ENCODE measurements at regions not wholly inside any gene's neighbourhood (a gene's known extent, or its start where the extent isn't known, plus 50 kb on each side); places are given as distances from the start of the nearest gene placed in this dataset.
A peak's percentile ranks its signal among the peaks of the same experiment; 100 is the strongest.

DNA sequence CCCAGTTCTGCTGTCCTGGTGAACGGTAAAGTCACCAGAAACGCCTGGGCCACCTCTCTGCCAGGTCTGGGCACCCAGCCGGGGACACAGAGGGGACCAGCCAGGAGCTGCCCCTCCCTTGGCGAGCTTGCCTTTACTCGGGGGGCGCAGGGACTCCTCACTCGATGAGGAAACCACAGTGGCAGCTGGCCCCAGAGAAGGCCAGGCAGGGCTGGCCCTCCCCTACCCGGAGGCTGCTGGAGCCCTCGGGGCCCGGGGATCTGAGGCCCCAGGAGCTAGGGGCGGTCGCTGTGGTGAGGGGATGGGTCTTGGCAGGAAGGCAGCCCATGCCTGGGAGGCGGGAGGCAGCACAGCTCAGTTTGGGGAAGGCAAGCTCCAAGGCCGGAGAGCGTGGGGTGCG is 80.4 kb upstream of the SLCO4A1 start:
- Mint-ChIP-seq H3K27ac (no peak overlapping the region), H3K36me3 (no peaks in the 10 kb centered on the region), H3K4me1 (no peaks in the 10 kb centered on the region), H3K9me3 (ENCODE audit: low read depth) (no peaks in the 10 kb centered on the region), H3K4me3 (no peak overlapping the region), H3K27me3 (peaks cover 27% of the 10 kb centered on the region)
- ATAC-seq (no peak), DNase-seq (no peak)
- CTCF ChIA-PET = no interaction called here

DNA sequence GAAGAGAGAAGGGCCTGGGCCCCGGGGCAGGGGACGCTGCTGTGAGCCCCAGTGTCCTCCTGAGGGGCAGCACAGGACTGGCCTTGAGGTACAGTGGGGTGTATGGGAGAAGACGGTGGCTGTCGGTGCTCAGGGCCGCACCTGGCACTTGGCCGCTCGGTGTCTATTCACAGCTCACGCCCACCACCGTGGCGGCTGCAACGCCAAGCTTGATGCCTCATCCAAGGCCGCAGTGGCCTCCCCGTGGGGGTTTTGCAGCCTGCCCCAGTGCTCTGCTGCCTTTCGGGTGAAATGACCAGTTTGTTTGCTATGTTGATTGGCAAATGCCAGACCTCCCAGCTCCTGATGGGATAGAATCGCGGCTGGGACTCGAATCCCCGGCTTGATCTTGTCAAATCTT is 79.5 kb upstream of the SLCO4A1 start:
- Mint-ChIP-seq H3K27ac (no peak overlapping the region), H3K4me1 (no peaks in the 10 kb centered on the region), H3K4me3 (no peak overlapping the region), H3K36me3 (no peaks in the 10 kb centered on the region), H3K27me3 (peaks cover 25% of the 10 kb centered on the region), H3K9me3 (ENCODE audit: low read depth) (no peaks in the 10 kb centered on the region)
- no peak for DNase-seq
- CTCF ChIA-PET = interaction anchor here (1.4 kb wide), 1 partner anchor 54 kb away, joined by 3 read pairs; no protein-coding TSS in a partner anchor
- no peak for ATAC-seq

DNA sequence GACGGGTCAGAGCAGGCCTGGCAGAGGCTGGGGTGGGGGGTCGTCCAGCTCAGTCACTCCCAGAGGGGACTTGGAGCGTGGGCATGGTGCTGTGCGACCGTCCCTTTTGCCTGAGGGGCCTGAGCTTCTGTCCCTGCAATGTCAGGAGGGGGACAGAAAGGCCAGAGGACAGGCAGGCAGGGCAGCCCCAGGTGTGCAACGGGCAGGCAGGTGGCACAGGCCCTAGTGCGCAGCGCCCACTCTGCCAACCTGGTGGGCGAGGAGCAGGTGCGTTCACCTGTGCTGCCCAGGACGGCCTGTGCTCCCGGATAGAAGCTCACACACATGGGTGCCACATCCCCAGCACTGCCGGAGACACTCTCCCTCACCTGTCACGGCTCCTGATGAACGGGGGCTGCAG is 78.7 kb upstream of the SLCO4A1 start:
- Mint-ChIP-seq H3K4me1 (no peaks in the 10 kb centered on the region), H3K27me3 (peaks cover 25% of the 10 kb centered on the region), H3K4me3 (no peak overlapping the region), H3K9me3 (ENCODE audit: low read depth) (no peaks in the 10 kb centered on the region), H3K27ac (no peak overlapping the region), H3K36me3 (no peaks in the 10 kb centered on the region)
- CTCF ChIA-PET = interaction anchor here (1.4 kb wide), 1 partner anchor 53 kb away, joined by 3 read pairs; no protein-coding TSS in a partner anchor
- DNase-seq (no peak), ATAC-seq (no peak)

DNA sequence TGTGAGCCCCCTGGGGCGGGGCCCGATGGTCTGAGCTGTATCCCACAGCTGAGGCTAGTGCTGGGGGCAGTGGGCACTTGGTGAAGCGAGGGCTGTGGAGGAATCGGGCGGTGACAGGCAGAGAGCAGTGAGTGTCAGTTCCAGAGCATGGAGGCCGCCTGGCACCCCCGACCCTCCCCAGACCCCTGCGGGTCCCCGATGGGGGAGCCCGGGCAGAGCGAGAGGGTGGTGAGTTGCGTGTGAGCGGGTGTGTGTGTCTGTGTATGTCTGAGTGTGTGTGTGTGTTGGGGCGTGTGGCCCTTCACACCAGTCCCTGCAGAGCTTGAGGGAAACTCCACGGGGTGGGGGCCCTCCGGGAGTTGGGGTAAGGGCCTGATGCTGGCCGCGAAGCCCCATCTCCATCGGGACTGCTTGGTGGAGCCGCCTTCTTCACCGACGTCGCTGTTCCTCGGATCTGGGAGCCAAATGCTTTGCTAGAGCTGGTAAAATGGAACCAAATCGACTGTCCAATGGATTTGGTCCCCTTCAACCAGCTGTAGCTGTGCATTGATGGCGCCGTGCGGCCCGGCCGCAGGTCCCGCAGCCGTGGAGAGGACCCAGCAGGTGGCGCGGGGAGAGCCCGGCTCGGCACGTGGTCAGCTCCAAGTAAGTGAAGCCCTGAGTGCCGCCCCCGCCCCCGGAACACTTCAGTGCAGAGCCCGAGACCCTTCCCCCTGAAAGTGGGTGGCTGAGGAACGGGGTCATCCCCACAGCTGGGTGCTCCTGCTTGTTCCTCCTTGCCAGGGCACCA is 77.7 kb upstream of the SLCO4A1 start:
- H3K9me3 Mint-ChIP-seq (ENCODE audit: low read depth) = no peaks in the 10 kb centered on the region
- DNase-seq (no peak), ATAC-seq (no peak)
- CTCF ChIA-PET = no interaction called here
- peaks cover 21% of the 10 kb centered on the region for H3K27me3 Mint-ChIP-seq
- H3K36me3 Mint-ChIP-seq = no peaks in the 10 kb centered on the region
- no peak overlapping the region for H3K4me3 Mint-ChIP-seq
- no peaks in the 10 kb centered on the region for H3K4me1 Mint-ChIP-seq
- no peak overlapping the region for H3K27ac Mint-ChIP-seq

DNA sequence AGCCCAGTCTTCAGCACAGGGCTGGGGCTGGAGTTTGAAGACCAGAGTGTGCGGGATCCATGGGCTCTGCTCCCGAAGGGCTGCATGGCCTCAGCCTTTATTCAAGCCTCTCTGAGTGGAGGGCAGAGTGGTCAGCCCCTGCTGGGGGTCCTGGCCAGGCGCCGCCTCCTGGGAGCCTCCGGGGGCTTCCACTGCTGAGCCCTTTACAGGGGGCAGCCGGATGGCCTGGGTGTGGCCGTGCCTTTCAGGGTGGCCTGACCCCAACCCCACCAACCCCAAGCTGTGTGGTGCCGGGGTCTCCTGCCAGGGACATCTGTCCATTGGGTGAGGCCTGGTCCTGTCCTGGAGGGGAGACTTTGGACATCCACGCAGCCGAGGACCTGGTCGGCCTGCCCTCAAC is 76.0 kb upstream of the SLCO4A1 start:
- Mint-ChIP-seq H3K4me1 (no peaks in the 10 kb centered on the region), H3K27ac (no peak overlapping the region), H3K9me3 (ENCODE audit: low read depth) (no peaks in the 10 kb centered on the region), H3K27me3 (peaks cover 14% of the 10 kb centered on the region), H3K36me3 (no peaks in the 10 kb centered on the region), H3K4me3 (no peak overlapping the region)
- CTCF ChIA-PET = no interaction called here
- ATAC-seq (no peak), DNase-seq (no peak)

DNA sequence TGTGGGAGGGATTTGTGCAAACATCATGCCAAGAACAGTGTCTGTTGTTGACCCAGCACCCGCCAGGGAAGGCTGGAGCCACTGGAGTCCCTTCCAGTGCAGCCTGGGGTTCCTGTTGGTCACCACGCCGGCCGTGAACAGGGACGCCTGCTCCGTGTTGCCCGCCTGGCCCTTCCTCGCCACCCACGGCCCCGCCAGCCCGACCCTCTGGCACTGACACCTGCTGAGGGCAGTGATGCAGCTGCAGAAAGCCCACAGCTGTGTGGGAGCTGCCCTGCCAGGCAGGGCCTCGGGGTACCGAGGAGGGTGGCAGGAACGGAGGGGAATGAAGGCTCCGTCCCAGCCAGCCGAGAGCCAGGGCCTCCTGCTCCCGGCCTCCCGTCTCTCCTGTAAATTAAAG is 75.5 kb upstream of the SLCO4A1 start:
- no peak for ATAC-seq
- no peak overlapping the region for H3K27ac Mint-ChIP-seq
- no peaks in the 10 kb centered on the region for H3K4me1 Mint-ChIP-seq
- H3K36me3 Mint-ChIP-seq = no peaks in the 10 kb centered on the region
- H3K4me3 Mint-ChIP-seq = no peak overlapping the region
- no peaks in the 10 kb centered on the region for H3K9me3 Mint-ChIP-seq (ENCODE audit: low read depth)
- CTCF ChIA-PET = no interaction called here
- H3K27me3 Mint-ChIP-seq = peaks cover 9% of the 10 kb centered on the region
- no peak for DNase-seq

DNA sequence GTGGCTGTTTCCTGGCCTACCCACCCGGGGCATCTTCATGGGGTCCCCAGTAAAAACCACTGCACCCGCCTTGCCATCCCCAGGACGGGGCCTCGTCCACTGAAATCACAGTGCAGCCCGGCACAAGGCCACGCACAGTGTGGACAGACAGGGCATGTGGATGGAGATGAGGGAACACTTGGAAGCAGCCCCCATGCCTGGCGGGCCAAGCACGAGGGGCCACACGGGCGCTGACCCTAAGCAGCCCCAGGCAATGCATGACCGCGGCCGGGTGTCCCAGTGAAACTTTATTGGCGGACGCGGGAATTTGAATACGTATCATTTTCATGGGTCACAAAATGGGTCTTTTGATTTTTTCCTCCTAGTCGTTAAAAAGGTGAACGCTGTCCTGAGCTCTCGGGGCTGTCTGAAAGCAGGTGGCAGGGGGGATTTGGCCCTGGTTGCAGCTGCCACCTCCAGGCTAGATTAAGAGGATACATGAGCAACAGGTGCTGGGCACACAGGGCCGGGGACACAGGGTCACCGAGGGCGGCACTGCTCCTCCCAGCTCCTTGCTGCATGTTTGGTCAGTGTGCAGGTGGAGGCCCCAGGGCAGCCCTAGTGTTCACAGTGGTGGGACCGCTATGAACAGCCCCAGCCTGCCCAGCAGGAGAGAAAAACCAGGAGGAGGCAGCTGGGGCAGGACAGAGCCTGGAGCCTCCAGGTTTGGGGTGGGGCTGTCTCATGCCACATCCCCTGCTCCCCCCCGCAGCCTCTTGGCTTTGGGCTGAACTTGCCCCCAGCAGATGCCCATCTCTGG is 74.9 kb upstream of the SLCO4A1 start:
- Mint-ChIP-seq H3K27me3 (peaks cover 5% of the 10 kb centered on the region), H3K9me3 (ENCODE audit: low read depth) (no peaks in the 10 kb centered on the region), H3K36me3 (no peaks in the 10 kb centered on the region), H3K27ac (no peak overlapping the region), H3K4me1 (peaks cover 2% of the 10 kb centered on the region), H3K4me3 (no peak overlapping the region)
- CTCF ChIA-PET = no interaction called here
- ATAC-seq (no peak), DNase-seq (no peak)

DNA sequence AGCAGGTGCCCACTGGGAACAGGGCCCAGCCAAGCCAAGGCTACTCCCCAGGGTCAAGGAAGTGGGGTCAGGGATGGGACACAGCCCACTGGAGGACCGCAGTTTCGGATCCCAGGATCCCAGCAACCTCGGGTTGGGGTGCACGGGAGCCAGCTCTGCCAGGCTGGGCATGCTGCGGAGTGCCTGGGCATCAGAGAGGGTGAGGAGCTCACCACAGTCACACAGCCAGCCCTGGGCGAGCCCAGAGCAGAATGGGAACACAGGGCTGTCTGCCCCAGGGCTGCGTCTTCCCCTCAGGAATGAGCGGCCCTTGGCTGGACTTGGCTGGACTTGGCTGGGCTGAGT is 74.3 kb upstream of the SLCO4A1 start:
- DNase-seq (no peak), ATAC-seq (no peak)
- peaks cover 2% of the 10 kb centered on the region for H3K4me1 Mint-ChIP-seq
- CTCF ChIA-PET = no interaction called here
- H3K27me3 Mint-ChIP-seq = peaks cover 2% of the 10 kb centered on the region
- H3K27ac Mint-ChIP-seq = no peak overlapping the region
- H3K36me3 Mint-ChIP-seq = no peaks in the 10 kb centered on the region
- no peaks in the 10 kb centered on the region for H3K9me3 Mint-ChIP-seq (ENCODE audit: low read depth)
- no peak overlapping the region for H3K4me3 Mint-ChIP-seq

DNA sequence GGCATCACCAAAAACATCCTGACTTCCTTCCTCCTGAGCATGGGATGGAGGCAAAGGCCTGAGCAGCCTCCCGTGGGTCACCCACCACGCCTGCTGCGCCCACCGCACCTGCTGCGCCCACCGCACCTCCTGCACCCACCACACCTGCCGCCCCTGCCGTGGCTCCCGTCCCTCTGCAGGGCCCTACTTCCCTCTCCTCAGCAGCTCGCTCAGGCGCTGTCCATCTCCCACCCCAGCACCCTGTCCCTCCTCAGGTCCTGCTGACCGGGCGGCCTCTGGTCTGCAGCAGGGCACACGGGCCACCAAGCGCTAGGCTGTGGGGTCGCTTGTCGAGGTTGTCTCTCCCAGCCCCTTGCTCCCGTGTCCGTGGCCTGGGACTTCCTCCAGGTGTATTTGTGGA is 72.7 kb upstream of the SLCO4A1 start:
- Mint-ChIP-seq H3K4me1 (peaks cover 2% of the 10 kb centered on the region), H3K36me3 (no peaks in the 10 kb centered on the region), H3K27ac (no peak overlapping the region), H3K4me3 (no peak overlapping the region), H3K27me3 (peaks cover 16% of the 10 kb centered on the region), H3K9me3 (ENCODE audit: low read depth) (no peaks in the 10 kb centered on the region)
- no peak for DNase-seq
- CTCF ChIA-PET = no interaction called here
- ATAC-seq = no peak

DNA sequence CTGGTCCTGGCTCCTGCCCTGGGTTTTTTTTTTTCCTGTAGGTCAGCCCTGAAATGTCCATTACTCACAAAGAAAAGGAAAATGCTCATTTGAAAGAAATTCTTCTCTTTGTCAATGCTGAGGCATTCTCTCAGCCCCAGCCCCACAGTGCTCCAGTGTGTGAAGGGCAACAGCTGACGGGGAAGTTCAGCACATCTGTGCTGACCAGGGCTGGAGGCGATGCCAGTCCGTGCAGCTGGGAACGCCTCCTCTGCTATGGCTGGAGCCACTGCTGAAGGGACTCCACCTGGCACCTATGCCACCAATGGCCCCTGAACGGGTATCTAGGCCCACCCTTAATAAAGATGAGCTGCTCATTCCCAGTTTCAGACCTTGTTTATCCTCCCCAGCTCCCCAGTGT is 71.9 kb upstream of the SLCO4A1 start:
- Mint-ChIP-seq H3K9me3 (ENCODE audit: low read depth) (no peaks in the 10 kb centered on the region), H3K27me3 (peaks cover 21% of the 10 kb centered on the region), H3K4me1 (peaks cover 2% of the 10 kb centered on the region), H3K36me3 (no peaks in the 10 kb centered on the region), H3K4me3 (no peak overlapping the region), H3K27ac (no peak overlapping the region)
- no peak for ATAC-seq
- DNase-seq = no peak
- CTCF ChIA-PET = interaction anchor here (1.3 kb wide), 1 partner anchor 47 kb away, joined by 5 read pairs; no protein-coding TSS in a partner anchor

DNA sequence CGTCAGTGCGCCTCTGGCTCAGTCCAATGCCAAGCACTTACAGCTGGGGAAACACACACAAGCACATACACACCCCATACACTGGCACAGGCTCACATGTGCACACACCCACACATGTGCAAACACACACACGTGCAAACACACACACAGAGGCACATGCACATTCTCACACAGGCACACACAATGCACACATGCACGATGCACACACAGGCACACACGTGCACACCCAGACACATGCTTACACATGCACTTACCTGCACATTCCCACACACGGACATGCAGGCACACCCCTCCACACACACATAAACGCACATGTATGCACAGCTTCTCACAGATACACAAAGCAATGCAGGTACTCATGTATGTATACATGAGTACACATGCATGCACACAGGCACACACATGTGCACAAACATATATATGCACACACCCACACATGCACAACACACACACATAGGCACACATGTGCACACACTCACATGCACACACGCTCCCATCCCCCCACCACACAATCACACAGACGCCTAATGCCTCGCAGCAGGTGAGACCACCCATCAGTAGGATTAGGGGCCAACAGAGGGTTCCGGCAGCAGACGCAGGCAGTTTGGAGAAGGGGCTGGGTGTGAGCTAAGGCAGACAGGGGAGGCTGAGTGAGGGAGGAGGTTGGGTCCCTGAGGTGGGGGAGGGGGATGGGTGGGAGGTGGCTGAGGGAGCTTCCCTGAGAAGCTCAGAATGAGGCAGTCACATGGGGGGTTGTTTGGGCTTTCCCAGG is 71.2 kb upstream of the SLCO4A1 start:
- Mint-ChIP-seq H3K36me3 (no peaks in the 10 kb centered on the region), H3K4me1 (peaks cover 2% of the 10 kb centered on the region), H3K4me3 (no peak overlapping the region), H3K27ac (no peak overlapping the region), H3K27me3 (peaks cover 21% of the 10 kb centered on the region), H3K9me3 (ENCODE audit: low read depth) (no peaks in the 10 kb centered on the region)
- no peak for ATAC-seq
- CTCF ChIA-PET = interaction anchor here (1.3 kb wide), 1 partner anchor 46 kb away, joined by 5 read pairs; no protein-coding TSS in a partner anchor
- DNase-seq = no peak

DNA sequence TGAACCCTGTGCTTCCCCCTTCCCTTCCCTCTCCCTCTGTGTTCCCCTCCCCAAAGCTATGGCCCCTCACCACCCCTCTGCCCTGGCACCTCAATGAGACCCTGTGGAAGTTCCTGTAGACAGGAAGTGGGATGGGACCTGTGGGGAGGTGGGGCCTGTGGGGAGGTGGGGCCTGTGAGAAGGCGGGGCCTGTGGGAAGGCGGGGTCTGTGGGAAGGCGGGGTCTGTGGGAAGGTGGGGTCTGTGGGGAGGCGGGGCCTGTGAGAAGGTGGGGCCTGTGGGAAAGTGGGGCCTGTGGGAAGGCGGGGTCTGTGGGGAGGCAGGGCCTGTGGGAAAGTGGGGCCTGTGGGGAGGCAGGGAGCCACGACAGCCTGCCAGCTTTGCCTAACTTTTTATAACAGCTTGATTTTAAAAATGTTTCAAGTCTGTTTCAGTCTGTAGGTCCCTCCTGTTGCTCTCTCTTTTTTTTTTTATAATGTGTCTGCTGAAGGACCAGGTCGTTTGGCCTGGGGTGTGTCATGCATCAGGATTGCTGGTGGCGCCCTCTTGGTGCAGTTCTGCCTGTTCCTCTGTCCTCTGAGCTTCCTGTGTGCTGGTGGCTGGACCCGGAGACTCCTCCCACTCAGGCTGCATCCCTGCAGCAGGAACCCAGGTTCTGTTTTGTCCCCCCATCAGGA is 70.5 kb upstream of the SLCO4A1 start:
- Mint-ChIP-seq H3K4me1 (peaks cover 2% of the 10 kb centered on the region), H3K9me3 (ENCODE audit: low read depth) (no peaks in the 10 kb centered on the region), H3K4me3 (no peak overlapping the region), H3K27me3 (peaks cover 21% of the 10 kb centered on the region), H3K27ac (no peak overlapping the region), H3K36me3 (no peaks in the 10 kb centered on the region)
- DNase-seq = peak; percentile 45
- peak; percentile 67 for ATAC-seq
- CTCF ChIA-PET = interaction anchor here (1.3 kb wide), 1 partner anchor 46 kb away, joined by 5 read pairs; no protein-coding TSS in a partner anchor

DNA sequence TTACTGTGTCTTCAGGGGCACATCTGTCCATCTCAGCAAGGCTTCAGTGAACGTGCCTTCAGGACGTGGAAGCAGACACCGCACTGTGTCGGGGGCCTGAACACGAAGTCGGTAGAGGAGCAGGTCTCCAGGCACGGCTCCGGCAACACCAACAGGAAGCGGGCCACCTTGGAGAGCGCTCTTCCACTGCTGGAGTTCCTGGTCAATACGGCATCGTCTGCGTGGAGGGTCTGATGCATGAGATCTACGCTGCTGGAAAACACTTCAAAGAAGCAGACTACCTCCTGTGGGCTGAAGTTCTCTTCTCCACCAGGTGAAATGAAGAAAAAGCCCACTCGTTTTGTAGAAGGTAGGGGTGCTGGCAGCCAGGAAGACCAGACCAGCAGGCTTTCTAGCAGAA is 69.3 kb upstream of the SLCO4A1 start:
- H3K36me3 Mint-ChIP-seq = no peaks in the 10 kb centered on the region
- no peaks in the 10 kb centered on the region for H3K9me3 Mint-ChIP-seq (ENCODE audit: low read depth)
- H3K4me1 Mint-ChIP-seq = peaks cover 2% of the 10 kb centered on the region
- ATAC-seq = no peak
- no peak overlapping the region for H3K4me3 Mint-ChIP-seq
- DNase-seq = no peak
- CTCF ChIA-PET = no interaction called here
- H3K27ac Mint-ChIP-seq = no peak overlapping the region
- peaks cover 25% of the 10 kb centered on the region for H3K27me3 Mint-ChIP-seq

All from activated CD8-positive, alpha-beta memory T cell treated with anti-CD3 and anti-CD28 coated beads, Interleukin-2, amount 10 ng/mL, durations not matched to agents 7 days and 5 days (primary cell).